ENCODE measurements at regions not wholly inside any gene's neighbourhood (a gene's known extent, or its start where the extent isn't known, plus 50 kb on each side); places are given as distances from the start of the nearest gene placed in this dataset.

DNA sequence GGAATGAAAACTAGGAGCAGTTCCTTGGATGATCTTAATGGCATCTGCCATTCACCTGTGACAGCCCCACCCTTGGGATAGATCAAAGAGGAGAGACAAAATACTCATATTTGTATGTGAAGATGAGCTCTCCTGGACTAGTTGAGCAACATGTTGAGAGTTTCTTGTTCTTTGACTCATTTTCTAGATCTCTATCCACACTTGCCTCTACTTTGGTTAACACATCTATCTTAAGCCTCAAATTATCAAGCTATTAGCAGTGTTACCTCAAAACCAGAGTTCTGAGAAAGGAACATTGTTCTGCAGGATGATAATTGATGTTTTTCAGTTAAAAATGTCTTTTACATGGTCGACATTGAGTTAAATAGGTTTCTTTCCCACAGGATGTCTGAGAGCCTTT is 94.2 kb upstream of the TEX13D start:
- H3K27me3 ChIP-seq (ENCODE audit: control insufficient read depth, insufficient read depth, low read length) = no peaks in the 10 kb centered on the region
- no peak overlapping the region for H3K4me3 ChIP-seq (ENCODE audit: low read depth, low read length)
- CTCF ChIA-PET = no interaction called here
- TF ChIP-seq, protein P1, sequence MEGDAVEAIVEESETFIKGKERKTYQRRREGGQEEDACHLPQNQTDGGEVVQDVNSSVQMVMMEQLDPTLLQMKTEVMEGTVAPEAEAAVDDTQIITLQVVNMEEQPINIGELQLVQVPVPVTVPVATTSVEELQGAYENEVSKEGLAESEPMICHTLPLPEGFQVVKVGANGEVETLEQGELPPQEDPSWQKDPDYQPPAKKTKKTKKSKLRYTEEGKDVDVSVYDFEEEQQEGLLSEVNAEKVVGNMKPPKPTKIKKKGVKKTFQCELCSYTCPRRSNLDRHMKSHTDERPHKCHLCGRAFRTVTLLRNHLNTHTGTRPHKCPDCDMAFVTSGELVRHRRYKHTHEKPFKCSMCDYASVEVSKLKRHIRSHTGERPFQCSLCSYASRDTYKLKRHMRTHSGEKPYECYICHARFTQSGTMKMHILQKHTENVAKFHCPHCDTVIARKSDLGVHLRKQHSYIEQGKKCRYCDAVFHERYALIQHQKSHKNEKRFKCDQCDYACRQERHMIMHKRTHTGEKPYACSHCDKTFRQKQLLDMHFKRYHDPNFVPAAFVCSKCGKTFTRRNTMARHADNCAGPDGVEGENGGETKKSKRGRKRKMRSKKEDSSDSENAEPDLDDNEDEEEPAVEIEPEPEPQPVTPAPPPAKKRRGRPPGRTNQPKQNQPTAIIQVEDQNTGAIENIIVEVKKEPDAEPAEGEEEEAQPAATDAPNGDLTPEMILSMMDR (IDR thresholded peaks at IDR 0.05; ENCODE audit: insufficient read depth, low read depth, low read length) = no peak
- H3K36me3 ChIP-seq (ENCODE audit: control insufficient read depth, insufficient read depth, low read length) = no peaks in the 10 kb centered on the region
- POLR2A ChIA-PET = no interaction called here
- DNase-seq (ENCODE audit: low read depth) = no peak

DNA sequence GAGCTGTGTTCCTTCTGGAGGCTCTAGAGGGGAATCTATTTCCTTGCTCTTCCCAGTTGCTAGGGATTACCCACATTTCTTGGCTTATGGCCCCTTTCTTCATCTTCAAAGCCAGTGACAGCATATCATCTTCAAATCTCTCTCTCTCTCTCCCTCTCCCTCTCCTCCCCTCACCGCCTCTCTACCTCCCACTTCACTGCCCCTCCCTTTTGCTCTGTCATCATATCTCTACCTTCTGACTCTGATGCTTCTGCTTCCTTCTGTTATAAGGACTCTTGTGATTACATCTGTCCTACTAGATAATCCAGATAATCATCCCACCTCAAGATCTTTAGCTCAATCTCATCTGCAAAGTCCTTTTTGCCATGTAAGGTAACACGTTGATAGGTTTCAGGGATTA is 93.1 kb upstream of the TEX13D start:
- ChIA-PET CTCF (no interaction called here), POLR2A (no interaction called here)
- no peak for DNase-seq (ENCODE audit: low read depth)
- no peaks in the 10 kb centered on the region for H3K36me3 ChIP-seq (ENCODE audit: control insufficient read depth, insufficient read depth, low read length)
- TF ChIP-seq, protein P1 (IDR thresholded peaks at IDR 0.05; ENCODE audit: insufficient read depth, low read depth, low read length) = no peak
- H3K27me3 ChIP-seq (ENCODE audit: control insufficient read depth, insufficient read depth, low read length) = no peaks in the 10 kb centered on the region
- H3K4me3 ChIP-seq (ENCODE audit: low read depth, low read length) = no peak overlapping the region

GRCh38 chrX:124239911-124240310 is 92.5 kb upstream of the TEX13D start:
- CTCF ChIA-PET = no interaction called here
- no peak for DNase-seq (ENCODE audit: low read depth)
- H3K27me3 ChIP-seq (ENCODE audit: control insufficient read depth, insufficient read depth, low read length) = no peaks in the 10 kb centered on the region
- no peaks in the 10 kb centered on the region for H3K36me3 ChIP-seq (ENCODE audit: control insufficient read depth, insufficient read depth, low read length)
- POLR2A ChIA-PET = no interaction called here
- H3K4me3 ChIP-seq (ENCODE audit: low read depth, low read length) = no peak overlapping the region
- TF ChIP-seq, protein P1 (IDR thresholded peaks at IDR 0.05; ENCODE audit: insufficient read depth, low read depth, low read length) = no peak

DNA sequence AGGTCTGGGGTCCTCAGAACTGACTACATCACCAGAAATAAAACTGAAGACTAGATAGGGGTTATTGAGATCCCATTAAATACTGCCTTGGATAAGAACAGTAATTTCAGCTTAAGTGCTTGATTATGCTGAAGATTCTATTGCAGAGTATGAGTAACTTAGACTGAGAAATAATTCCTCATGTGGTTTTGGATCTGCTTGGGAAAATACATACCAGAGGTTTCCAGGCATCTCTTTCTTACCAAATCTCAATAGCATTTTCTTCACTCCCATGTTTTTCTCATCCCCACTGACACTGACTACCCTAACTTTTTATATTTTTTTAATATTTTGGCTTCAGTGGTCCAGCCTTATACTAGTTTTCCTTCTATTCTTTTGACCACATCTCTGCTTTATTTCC is 92.0 kb upstream of the TEX13D start:
- H3K36me3 ChIP-seq (ENCODE audit: control insufficient read depth, insufficient read depth, low read length) = no peaks in the 10 kb centered on the region
- H3K27me3 ChIP-seq (ENCODE audit: control insufficient read depth, insufficient read depth, low read length) = no peaks in the 10 kb centered on the region
- H3K4me3 ChIP-seq (ENCODE audit: low read depth, low read length) = no peak overlapping the region
- CTCF ChIA-PET = interaction anchor here (0.6 kb wide), 1 partner anchor 131 kb away, joined by 3 read pairs; no protein-coding TSS in a partner anchor
- POLR2A ChIA-PET = no interaction called here
- no peak for DNase-seq (ENCODE audit: low read depth)
- TF ChIP-seq, protein P1 (IDR thresholded peaks at IDR 0.05; ENCODE audit: insufficient read depth, low read depth, low read length) = no peak

DNA sequence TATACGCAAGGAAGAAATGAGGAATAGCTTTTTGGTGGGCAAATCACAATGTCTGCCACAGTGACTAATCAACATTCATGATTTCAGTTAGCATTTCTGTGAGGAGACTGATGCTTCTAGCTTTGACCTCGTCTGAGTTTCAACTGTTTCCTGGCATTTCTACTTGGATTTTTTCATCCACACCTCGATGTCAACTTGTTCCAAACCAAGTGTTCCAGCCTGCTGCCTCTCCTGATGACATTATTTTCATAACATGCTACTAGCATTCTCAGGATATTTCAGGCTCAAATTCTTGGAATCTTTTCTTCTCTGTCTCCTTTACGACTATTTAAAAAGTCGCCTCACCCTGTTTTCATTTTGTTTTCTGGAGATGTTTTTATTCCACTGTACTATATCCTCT is 90.3 kb upstream of the TEX13D start:
- ChIA-PET CTCF (no interaction called here), POLR2A (no interaction called here)
- no peak for DNase-seq (ENCODE audit: low read depth)

More for the DNA sequence above, 90.3 kb upstream of the TEX13D start:
- H3K4me3 ChIP-seq (ENCODE audit: low read depth, low read length) = no peak overlapping the region
- TF ChIP-seq, protein P1 (IDR thresholded peaks at IDR 0.05; ENCODE audit: insufficient read depth, low read depth, low read length) = no peak
- no peaks in the 10 kb centered on the region for H3K36me3 ChIP-seq (ENCODE audit: control insufficient read depth, insufficient read depth, low read length)
- no peaks in the 10 kb centered on the region for H3K27me3 ChIP-seq (ENCODE audit: control insufficient read depth, insufficient read depth, low read length)
